Fibroblast of skin of right biceps (primary cell): ENCODE measurements at regions not wholly inside any gene's neighbourhood (a gene's known extent, or its start where the extent isn't known, plus 50 kb on each side); places are given as distances from the start of the nearest gene placed in this dataset.

Experiments used
- DNase-seq: peaks from one replicate; pipeline ENCODE4 v3.0.0-alpha.2; 2013

DNA sequence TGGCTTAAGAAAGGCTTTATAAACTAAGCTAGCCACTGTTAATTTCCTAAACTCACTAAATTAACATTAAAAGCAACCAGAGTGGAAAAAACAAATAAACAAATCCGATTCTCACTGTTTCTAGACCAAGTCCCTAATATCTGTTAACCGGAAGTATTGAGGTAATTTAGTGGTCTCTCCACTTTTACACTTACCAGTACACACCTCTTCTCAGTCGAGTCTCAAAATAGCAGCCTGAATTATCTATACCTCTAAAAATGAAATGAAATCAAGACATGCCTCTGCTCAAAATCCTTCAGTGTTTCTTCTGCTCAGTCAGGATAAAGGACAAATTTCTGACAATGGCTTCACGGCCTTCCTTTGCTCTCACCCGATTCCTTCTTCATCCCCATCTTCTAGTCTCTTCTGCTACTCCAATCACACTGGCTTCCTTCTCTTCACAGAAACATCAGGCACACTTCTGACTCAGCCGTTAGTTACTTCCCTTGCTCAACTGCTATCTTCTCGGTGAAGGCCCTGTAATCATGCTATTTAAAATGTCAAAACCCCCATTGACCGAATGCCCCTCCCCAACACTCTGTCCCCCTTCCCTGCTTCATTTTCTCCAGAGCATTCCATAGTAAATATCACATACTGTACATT lies 161.3 kb downstream of the KITLG start:
- peak; percentile 78 for DNase-seq

DNA sequence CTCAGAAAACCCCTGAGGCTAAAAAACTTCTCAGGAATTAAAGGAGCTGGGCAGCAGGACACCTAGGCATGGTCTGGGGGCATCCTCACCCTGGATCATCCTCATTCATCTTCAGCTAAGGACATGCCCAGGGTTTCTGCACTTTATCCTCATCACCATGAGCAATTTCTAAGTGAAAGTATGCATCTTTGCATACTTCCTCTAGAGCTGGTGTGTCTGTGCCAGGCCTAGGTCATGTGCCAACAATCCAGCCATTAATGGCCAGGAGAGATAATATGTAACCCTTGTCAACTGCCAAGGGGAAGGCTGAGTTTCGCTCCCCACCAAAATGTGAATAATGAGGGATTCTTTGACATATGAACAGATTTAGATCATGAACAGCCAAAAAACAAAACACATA lies 160.5 kb downstream of the KITLG start:
- peak; percentile 67 for DNase-seq

DNA sequence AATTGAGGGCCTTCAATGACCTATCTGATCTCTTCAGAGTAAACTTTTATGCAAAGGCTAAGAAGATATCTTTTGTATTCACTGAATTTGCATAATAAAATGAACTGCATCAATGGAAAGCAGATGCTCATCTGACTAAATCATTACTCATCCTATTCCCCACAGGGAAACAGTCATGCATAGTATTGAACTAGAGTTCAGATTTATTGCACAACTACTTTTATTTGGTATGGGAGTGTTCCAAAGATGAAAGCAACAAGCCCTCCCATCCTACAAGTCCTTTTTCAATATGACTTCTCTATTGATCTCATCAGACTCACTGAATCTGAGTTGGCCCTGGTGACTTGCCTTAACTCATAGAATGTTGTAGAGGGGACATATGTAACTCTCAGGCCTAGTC lies 159.8 kb downstream of the KITLG start:
- peak; percentile 95 for DNase-seq

DNA sequence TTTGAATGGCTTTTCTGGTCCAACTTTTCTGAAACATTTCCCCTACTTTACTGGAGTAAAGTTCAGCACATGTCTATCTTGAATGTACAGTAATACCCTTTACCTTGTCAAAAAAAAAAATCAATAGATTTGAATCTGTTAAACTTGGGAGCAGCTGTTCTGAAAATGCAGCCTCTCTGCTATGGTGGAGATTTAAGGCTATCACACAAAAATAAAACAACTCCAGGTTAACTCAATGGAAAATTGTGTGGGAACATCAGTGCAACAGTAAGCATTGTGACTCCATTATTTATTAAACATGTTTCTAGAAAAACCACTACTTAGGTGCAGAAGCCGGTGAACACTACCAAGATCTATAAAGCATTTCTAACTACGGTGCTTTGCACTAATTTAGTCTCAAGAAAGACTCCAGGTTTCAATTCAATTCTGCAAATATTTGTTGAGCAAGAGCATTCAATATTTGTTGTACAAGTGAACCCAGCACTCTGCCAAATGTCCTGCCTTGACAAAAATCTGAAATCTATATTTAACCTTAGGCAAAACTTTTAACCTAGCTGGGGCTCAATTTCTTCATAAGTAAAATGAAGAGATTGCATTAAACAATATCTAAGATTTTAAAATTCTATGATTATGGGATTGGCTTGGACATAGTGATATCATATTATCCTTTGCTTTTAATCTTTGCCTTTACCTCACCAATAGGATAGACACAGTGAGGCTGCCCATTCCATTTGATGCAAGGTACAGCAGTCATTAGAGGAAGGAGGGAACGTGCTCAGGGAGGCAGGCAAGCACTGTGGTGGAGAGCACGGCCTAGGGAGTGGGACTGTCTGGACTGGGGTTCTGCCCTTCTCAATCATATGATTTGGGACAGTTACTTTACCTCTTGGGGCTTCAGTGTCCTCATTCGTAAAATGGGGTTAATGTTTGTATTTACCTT lies 155.2 kb downstream of the KITLG start:
- no peak for DNase-seq

DNA sequence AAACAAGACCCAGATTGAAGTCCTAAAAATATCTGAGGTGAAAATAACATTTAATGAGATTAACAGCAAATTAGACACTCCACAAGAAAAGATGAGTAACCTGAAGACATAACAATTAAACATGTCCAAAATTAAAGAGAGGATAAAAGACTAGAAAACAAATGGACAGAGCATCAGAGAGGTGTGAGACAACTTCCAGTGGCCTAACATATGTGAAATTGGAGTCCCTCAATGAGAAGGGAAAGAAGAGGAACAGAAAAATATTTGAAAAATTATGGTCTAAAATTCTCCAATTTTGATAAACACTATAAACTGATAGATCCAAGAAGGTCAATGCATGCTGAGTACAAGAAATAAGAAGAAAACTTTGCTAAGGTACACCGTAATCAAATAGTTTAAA lies 151.9 kb downstream of the KITLG start:
- DNase-seq = no peak

DNA sequence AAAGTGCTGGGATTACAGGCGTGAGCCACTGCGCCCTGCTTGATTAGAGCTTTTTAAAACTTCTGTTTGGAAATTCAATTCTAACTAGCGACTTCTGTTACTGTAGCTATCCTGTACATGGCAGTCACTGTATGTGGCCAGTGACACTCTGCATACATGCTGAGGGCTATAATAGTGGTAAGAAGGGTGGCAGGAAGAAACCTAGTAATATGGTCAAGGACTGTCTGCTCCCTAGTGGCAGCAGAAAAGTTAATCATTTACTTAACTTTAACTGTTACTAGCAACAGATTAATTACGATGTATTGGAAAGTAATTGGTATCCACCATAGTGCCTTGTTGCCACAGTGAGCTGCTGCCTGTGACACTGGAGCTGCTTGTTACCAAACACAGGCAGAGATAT lies 149.0 kb downstream of the KITLG start:
- DNase-seq = no peak

DNA sequence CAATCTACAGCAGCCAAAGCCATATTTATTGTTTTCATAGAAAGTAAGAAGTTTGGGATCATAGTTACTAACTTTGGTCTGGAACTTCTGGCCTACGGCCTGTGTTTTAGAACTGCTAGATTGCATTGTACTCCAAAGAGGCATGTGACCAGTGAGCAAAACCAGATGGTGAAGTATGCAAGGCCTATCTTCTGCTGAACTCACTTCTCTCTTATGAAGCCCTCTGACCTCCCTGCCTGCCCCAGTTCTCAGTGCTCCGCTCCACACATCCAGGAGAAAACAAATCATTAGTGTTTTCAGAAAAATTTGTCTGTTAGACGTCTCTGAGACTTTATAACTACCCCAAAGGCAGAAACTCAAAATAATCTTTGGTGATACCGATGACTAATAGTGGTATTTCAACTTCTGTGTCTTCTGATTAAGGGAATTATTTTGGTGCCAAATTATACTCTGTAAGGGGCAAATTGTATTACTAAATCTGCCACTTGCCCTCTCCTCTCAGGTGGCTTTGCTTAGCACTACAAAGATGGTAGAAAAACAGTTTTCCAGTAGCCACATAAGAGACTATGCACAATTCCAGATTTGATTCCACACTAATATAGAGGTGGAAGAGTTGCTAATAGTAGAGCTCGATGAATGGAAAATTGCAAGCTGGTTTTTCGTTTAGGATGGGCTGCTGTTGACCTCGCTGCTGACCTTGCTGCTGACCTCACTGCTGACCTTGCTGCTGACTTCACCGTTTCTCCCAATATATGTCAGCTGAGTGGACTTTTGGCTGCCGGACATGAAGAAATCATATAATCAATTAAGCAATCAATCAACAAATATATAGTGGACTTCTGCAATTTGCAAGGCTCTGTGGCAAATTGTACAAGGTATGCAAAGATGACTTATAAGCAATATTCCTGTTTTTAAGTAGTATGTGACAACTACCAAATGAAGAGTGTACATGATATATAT lies 147.5 kb downstream of the KITLG start:
- peak; percentile 39 for DNase-seq

DNA sequence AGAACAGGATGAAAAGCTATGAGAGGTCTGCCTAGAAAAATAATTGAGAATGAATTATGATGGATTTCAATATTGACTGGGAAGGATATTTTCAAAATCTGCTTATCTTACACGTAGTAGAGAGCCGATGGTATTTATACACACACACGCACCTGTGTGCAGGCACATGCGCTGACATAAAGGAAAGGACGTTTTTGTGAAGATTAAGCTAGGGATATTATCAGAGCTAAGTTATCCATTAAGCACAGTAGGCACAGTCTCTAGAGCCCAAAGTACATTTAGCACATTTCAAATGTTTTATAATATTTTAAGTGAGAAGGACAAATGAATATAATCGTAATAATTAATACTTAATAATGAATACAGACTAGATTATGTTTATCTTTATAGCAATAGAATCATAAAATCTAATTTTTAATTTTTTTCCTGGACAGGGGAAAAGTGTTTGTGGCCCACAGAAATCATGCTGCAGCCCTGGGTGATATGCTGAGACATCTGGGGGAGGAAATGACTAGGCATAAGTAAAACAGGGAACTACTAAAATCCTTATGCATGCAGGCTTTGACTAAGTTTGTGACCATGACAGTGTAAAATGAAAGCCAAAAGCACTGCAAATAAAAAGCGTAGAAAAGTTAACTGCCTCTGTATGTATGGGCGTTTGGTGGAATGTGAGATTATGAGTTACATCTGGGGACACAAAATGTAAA lies 146.1 kb downstream of the KITLG start:
- DNase-seq = peak; percentile 64

DNA sequence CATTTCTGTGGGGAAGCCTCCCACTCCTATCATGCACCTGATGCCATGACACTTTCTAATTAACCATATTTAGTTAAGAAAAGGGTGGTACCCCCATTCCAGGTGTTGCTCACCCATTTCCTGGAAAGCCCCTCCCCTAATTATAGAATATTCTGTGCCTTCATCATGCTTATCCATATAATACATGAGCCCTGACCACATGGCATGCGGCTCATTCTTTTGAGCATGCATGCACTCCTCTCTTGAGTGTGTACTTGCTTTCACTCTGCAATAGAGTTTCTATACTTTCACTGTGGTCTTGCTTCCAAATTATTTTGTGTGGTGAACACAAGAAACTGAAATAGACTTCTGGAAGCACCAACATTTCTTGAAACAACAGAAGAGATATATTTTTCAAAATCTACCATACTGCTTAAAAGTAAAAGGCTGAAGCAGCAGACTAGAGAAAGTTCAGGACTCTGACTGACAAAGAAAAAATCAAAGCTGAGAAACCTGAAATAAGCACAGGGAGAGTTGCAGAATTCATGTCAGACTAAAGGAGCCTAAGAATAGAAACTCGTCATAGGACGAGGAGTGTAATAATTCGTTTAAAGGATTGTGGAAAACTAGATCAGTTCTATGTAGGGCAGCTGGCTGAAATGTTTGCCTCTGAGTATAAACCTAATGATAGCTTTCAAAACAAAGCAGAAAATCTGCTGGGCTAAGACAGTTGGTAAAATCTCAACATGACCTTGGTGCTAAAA lies 144.8 kb downstream of the KITLG start:
- DNase-seq = no peak

DNA sequence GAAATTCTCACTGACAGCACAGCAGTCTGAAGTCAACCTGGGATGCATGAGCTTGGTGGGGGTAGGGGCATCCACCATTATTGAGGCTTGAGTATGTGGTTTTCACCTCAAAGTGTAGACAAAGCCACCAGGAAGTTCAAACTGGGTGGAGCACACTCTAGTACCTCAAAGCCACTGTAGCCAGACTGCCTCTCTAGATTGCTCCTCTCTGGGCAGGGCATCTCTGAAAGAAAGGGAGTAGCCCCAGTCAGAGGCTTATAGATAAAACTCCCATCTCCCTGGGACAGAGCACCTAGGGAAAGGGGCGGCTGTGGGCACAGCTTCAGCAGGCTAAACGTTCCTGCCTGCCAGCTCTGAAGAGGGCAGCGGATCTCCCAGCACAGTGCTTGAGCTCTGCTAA lies 143.0 kb downstream of the KITLG start:
- DNase-seq = no peak
